Ishikawa (cell line): ENCODE measurements at regions not wholly inside any gene's neighbourhood (a gene's known extent, or its start where the extent isn't known, plus 50 kb on each side); places are given as distances from the start of the nearest gene placed in this dataset.

Experiments
- CEBPB ChIP-seq: IDR thresholded peaks from 2 replicates; pipeline ENCODE4 v1.6.1; 2012
- CREB1 ChIP-seq: IDR thresholded peaks from 2 replicates; pipeline ENCODE4 v1.6.1; 2012; ENCODE audit warnings: low read depth
- EGR1 ChIP-seq: IDR thresholded peaks from 2 replicates; pipeline ENCODE4 v1.6.1; 2012
- EP300 ChIP-seq: IDR thresholded peaks from 2 replicates; pipeline ENCODE4 v1.6.1; 2012; ENCODE audit warnings: borderline replicate concordance
- FOXM1 ChIP-seq: IDR thresholded peaks from 2 replicates; pipeline ENCODE4 v1.6.1; 2012; ENCODE audit warnings: low read depth, borderline replicate concordance
- NFIC ChIP-seq: IDR thresholded peaks from 2 replicates; pipeline ENCODE4 v1.6.1; 2012
- RAD21 ChIP-seq: IDR thresholded peaks from 2 replicates; pipeline ENCODE4 v1.6.1; 2012; ENCODE audit warnings: low read depth
- TAF1 ChIP-seq: IDR thresholded peaks from 2 replicates; pipeline ENCODE4 v1.6.1; 2012; ENCODE audit warnings: low read depth, mild to moderate bottlenecking
- TCF12 ChIP-seq: IDR thresholded peaks from 2 replicates; pipeline ENCODE4 v1.6.1; 2012; ENCODE audit warnings: low read depth
- TEAD4 ChIP-seq: IDR thresholded peaks from 2 replicates; pipeline ENCODE4 v1.6.1; 2012
- YY1 ChIP-seq: IDR thresholded peaks from 2 replicates; pipeline ENCODE4 v1.6.1; 2012; ENCODE audit warnings: low read depth
- ZBTB7A ChIP-seq: IDR thresholded peaks from 2 replicates; pipeline ENCODE4 v1.6.1; 2012; ENCODE audit warnings: low read depth
- TF ChIP-seq, protein P1 (sequence below): IDR thresholded peaks from 2 replicates; pipeline ENCODE4 v1.6.1; 2012
- TF ChIP-seq, protein P2 (sequence below): IDR thresholded peaks from 2 replicates; pipeline ENCODE4 v1.6.1; 2012
- TF ChIP-seq, protein P3 (sequence below): IDR thresholded peaks from 2 replicates; pipeline ENCODE4 v1.6.1; 2012; ENCODE audit warnings: low read depth, mild to moderate bottlenecking

DNA sequence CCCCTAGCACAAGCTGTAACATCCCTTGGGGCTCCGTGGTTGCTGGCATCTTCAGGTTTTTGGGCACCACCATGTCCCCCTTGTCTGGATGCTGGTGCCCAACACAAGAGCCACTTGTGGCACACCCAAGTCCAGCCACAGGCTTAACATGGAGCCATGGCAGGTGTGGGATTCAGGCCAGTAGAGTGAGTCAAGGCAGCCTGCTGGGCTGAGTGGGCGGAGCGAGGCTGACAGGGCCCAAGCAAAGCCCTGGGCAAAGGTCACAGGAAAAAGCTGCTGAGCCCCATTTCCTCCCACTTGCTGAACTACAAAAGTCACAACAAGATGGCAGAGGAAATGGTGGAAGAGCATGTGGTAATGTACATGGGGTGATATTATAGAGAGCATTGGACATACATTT, 950.7 kb upstream of the FLRT2 start:
- no peak for TF ChIP-seq TAF1
- TF ChIP-seq FOXM1: no peak
- TF ChIP-seq, protein P1, sequence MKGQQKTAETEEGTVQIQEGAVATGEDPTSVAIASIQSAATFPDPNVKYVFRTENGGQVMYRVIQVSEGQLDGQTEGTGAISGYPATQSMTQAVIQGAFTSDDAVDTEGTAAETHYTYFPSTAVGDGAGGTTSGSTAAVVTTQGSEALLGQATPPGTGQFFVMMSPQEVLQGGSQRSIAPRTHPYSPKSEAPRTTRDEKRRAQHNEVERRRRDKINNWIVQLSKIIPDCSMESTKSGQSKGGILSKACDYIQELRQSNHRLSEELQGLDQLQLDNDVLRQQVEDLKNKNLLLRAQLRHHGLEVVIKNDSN: no peak
- TF ChIP-seq, protein P2, sequence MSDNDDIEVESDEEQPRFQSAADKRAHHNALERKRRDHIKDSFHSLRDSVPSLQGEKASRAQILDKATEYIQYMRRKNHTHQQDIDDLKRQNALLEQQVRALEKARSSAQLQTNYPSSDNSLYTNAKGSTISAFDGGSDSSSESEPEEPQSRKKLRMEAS: no peak
- no peak for TF ChIP-seq RAD21
- TF ChIP-seq YY1: no peak
- no peak for TF ChIP-seq EP300
- no peak for TF ChIP-seq TCF12
- TF ChIP-seq EGR1: no peak
- no peak for TF ChIP-seq CEBPB
- no peak for TF ChIP-seq TEAD4
- TF ChIP-seq, protein P3, sequence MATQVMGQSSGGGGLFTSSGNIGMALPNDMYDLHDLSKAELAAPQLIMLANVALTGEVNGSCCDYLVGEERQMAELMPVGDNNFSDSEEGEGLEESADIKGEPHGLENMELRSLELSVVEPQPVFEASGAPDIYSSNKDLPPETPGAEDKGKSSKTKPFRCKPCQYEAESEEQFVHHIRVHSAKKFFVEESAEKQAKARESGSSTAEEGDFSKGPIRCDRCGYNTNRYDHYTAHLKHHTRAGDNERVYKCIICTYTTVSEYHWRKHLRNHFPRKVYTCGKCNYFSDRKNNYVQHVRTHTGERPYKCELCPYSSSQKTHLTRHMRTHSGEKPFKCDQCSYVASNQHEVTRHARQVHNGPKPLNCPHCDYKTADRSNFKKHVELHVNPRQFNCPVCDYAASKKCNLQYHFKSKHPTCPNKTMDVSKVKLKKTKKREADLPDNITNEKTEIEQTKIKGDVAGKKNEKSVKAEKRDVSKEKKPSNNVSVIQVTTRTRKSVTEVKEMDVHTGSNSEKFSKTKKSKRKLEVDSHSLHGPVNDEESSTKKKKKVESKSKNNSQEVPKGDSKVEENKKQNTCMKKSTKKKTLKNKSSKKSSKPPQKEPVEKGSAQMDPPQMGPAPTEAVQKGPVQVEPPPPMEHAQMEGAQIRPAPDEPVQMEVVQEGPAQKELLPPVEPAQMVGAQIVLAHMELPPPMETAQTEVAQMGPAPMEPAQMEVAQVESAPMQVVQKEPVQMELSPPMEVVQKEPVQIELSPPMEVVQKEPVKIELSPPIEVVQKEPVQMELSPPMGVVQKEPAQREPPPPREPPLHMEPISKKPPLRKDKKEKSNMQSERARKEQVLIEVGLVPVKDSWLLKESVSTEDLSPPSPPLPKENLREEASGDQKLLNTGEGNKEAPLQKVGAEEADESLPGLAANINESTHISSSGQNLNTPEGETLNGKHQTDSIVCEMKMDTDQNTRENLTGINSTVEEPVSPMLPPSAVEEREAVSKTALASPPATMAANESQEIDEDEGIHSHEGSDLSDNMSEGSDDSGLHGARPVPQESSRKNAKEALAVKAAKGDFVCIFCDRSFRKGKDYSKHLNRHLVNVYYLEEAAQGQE: no peak
- no peak for TF ChIP-seq CREB1
- TF ChIP-seq NFIC: no peak
- TF ChIP-seq ZBTB7A: no peak

DNA sequence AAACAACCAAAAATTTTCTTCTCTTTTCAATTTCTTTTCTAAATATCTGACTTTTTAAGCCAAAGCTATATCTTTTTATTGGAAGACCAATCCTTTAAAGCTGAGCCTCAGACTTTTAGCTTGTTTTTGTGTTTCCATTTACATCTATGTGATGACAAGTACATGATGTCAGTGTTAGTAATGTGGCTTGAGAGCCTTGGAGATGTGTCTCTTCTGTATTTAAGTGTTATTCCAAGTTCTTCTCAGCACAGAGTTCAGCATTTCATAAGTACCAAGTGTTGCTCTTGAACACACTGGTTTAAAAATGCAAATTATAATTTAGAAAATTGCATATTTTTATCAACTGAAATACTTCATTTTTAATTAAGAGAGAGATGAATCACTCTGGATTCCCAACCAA, 948.9 kb upstream of the FLRT2 start:
- TF ChIP-seq EGR1: no peak
- TF ChIP-seq TCF12: no peak
- no peak for TF ChIP-seq ZBTB7A
- TF ChIP-seq, protein P3: no peak
- no peak for TF ChIP-seq EP300
- no peak for TF ChIP-seq TEAD4
- no peak for TF ChIP-seq NFIC
- no peak for TF ChIP-seq YY1
- TF ChIP-seq, protein P1: no peak
- no peak for TF ChIP-seq CEBPB
- TF ChIP-seq, protein P2: no peak

- TF ChIP-seq, protein P3: no peak
- TF ChIP-seq YY1: no peak
- TF ChIP-seq FOXM1: no peak
- TF ChIP-seq, protein P2: no peak
- no peak for TF ChIP-seq CEBPB
- no peak for TF ChIP-seq TCF12
- TF ChIP-seq, protein P1: no peak
- TF ChIP-seq EGR1: no peak
- TF ChIP-seq ZBTB7A: no peak
Observed at GRCh38 chr14:84584511-84584910, 945.4 kb upstream of the FLRT2 start.

DNA sequence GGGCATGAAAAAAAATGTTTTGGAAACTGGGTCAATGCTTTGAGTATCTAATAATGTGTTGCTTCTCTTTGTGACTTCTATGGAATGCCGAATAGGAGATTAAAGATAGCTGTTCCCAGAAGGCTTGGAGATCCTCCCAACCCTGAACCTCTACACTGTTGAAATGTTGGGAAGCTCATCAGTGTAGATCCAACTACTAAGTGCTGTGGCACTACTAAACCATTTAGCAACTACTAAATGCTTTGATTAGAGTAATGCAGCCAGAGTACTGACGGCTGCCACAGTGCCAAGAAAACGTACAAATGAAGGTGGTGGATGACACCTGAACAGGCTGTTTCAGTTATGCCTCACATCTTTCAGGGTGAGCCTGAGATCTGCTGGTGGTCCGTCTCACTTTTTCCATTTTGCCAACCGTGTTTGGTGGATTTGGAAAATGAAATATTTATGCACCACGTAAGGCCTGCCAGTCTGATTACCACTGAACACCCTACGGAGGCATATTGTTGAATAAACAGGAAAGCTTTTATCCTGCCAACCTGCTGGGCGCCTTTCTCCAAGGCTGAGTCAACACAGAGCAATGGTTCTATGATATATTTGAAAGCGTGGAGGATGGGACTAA, 938.0 kb upstream of the FLRT2 start:
- TF ChIP-seq TAF1 (no peak), CEBPB (no peak), RAD21 (no peak), NFIC (no peak), CREB1 (no peak), EGR1 (no peak)
- TF ChIP-seq, protein P3: no peak
